Suprapubic skin (tissue), 3 donors: ENCODE measurements at regions not wholly inside any gene's neighbourhood (a gene's known extent, or its start where the extent isn't known, plus 50 kb on each side); places are given as distances from the start of the nearest gene placed in this dataset.

Source experiments
- CTCF ChIP-seq, 2 donors: fragments of 200-600 bp in 1 of 2; fragments of 450-650 bp in 1 of 2; sonication (generic) in 1 of 2; IDR thresholded peaks; one replicate each; pipeline ENCODE4 v1.5.1; 2016 to 2019; ENCODE audit warnings: antibody characterized with exemption in 2 of 2, mild to moderate bottlenecking in 1 of 2, moderate library complexity in 1 of 2
- POLR2AphosphoS5 ChIP-seq, 3 donors: sonication (generic); formaldehyde crosslinking; IDR thresholded peaks; one replicate each; pipeline ENCODE4 v1.6.1; 2017; ENCODE audit warnings: antibody characterized with exemption in 3 of 3

DNA sequence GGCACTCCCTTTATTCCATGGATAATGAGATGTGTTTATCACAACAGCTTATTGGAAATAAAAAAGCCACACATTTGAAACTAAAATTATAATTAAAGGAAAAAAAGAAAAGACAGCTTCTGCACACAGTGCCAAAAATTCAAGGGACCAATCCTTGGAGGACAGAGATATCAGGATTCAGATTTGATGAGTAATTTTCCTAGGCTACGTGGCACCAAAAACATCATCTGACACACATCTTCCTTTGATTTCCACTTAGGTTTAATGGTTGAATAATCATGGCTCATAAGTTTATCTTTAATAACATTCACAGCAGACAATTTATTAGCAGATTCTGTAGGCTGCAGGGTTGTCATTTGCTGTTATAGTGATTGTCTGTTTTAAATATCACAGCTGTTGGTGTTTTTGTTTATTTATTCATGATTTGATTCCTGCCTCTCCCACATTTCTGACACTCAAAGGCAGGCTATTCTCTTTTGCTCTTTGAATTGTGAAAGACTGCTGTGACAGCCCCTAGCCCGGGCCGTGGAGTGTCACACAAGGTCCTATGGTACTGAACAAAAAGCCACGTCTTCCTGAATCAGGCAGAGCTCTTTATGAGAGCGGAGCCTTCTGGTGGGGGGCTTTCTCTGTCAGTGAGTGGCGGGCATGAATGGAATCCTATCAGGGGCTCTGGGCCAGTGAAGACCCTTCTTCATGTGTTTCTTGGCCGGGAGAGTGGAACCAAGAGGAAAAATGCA lies 708.5 kb downstream of the SQOR start:
- no peak for TF ChIP-seq CTCF (IDR thresholded peaks at IDR 0.05)
- no peak for TF ChIP-seq POLR2AphosphoS5 (IDR thresholded peaks at IDR 0.05)
